Osteocyte (in vitro differentiated cells): ENCODE measurements at regions not wholly inside any gene's neighbourhood (a gene's known extent, or its start where the extent isn't known, plus 50 kb on each side); places are given as distances from the start of the nearest gene placed in this dataset.

Experiments used
- DNase-seq: peaks from one replicate; pipeline ENCODE4 v3.0.0; 2021; ENCODE audit warnings: mixed read lengths; ENCODE audit not compliant: unreplicated experiment; ENCODE audit errors: extremely low spot score
- H3K27ac Mint-ChIP-seq: one replicate; pipeline ENCODE4 v1.8.0; 2021; ENCODE audit warnings: mild to moderate bottlenecking, mixed read lengths; ENCODE audit not compliant: unreplicated experiment
- H3K27me3 Mint-ChIP-seq: one replicate; pipeline ENCODE4 v1.8.0; 2021; ENCODE audit warnings: mixed read lengths; ENCODE audit not compliant: unreplicated experiment
- H3K36me3 Mint-ChIP-seq: one replicate; pipeline ENCODE4 v1.8.0; 2021; ENCODE audit warnings: mixed read lengths; ENCODE audit not compliant: unreplicated experiment
- H3K4me1 Mint-ChIP-seq: one replicate; pipeline ENCODE4 v1.8.0; 2021; ENCODE audit warnings: mixed read lengths; ENCODE audit not compliant: unreplicated experiment
- H3K4me3 Mint-ChIP-seq: one replicate; pipeline ENCODE4 v1.8.0; 2021; ENCODE audit warnings: mild to moderate bottlenecking, moderate library complexity, mixed read lengths; ENCODE audit not compliant: unreplicated experiment
- H3K9me3 Mint-ChIP-seq: one replicate; pipeline ENCODE4 v1.8.0; 2021; ENCODE audit warnings: mixed read lengths; ENCODE audit not compliant: unreplicated experiment
- CTCF ChIP-seq: fragments of 200-600 bp; sonication (generic); IDR thresholded peaks from 2 replicates; pipeline ENCODE4 v1.5.0; 2021; ENCODE audit warnings: antibody characterized with exemption, mild to moderate bottlenecking, moderate library complexity

GRCh38 chr2:185441486-185442005 lies 297.1 kb upstream of the FSIP2 start:
- DNase-seq: no peak
- H3K4me1 Mint-ChIP-seq: no peaks in the 10 kb centered on the region
- H3K9me3 Mint-ChIP-seq: no peaks in the 10 kb centered on the region

GRCh38 chr2:185456517-185456916 lies 282.1 kb upstream of the FSIP2 start:
- DNase-seq: no peak
- H3K4me1 Mint-ChIP-seq: peaks cover 1% of the 10 kb centered on the region
- H3K9me3 Mint-ChIP-seq: peaks cover 33% of the 10 kb centered on the region
- H3K36me3 Mint-ChIP-seq: peaks cover 19% of the 10 kb centered on the region
- H3K27ac Mint-ChIP-seq: no peak overlapping the region
- no peak overlapping the region for H3K4me3 Mint-ChIP-seq
- TF ChIP-seq CTCF: no peak
- no peaks in the 10 kb centered on the region for H3K27me3 Mint-ChIP-seq

More at GRCh38 chr2:185441486-185442005, 297.1 kb upstream of the FSIP2 start:
- Mint-ChIP-seq H3K36me3 (no peaks in the 10 kb centered on the region), H3K4me3 (no peak overlapping the region), H3K27me3 (no peaks in the 10 kb centered on the region), H3K27ac (no peak overlapping the region)
- TF ChIP-seq CTCF: no peak

- no peak for TF ChIP-seq CTCF
- Mint-ChIP-seq H3K27me3 (no peaks in the 10 kb centered on the region), H3K9me3 (peaks cover 19% of the 10 kb centered on the region), H3K4me1 (no peaks in the 10 kb centered on the region), H3K36me3 (peaks cover 8% of the 10 kb centered on the region), H3K27ac (no peak overlapping the region), H3K4me3 (no peak overlapping the region)
- no peak for DNase-seq
Measured at GRCh38 chr2:185463481-185463880, 275.1 kb upstream of the FSIP2 start.

GRCh38 chr2:185466915-185467314 lies 271.7 kb upstream of the FSIP2 start:
- no peak for DNase-seq
- H3K27ac Mint-ChIP-seq: no peak overlapping the region
- no peak for TF ChIP-seq CTCF
- no peak overlapping the region for H3K4me3 Mint-ChIP-seq
- no peaks in the 10 kb centered on the region for H3K4me1 Mint-ChIP-seq
- peaks cover 8% of the 10 kb centered on the region for H3K36me3 Mint-ChIP-seq
- no peaks in the 10 kb centered on the region for H3K27me3 Mint-ChIP-seq
- peaks cover 19% of the 10 kb centered on the region for H3K9me3 Mint-ChIP-seq

GRCh38 chr2:185471441-185471840 lies 267.2 kb upstream of the FSIP2 start:
- Mint-ChIP-seq H3K4me3 (no peak overlapping the region), H3K4me1 (no peaks in the 10 kb centered on the region), H3K27me3 (no peaks in the 10 kb centered on the region), H3K36me3 (peaks cover 8% of the 10 kb centered on the region), H3K27ac (no peak overlapping the region), H3K9me3 (peaks cover 5% of the 10 kb centered on the region)
- TF ChIP-seq CTCF: no peak
- no peak for DNase-seq
